Ovary (tissue), 7 donors: ENCODE measurements at regions not wholly inside any gene's neighbourhood (a gene's known extent, or its start where the extent isn't known, plus 50 kb on each side); places are given as distances from the start of the nearest gene placed in this dataset.

ENCODE experiments used
- DNase-seq, 5 donors: peaks; one replicate each; pipeline ENCODE4 v3.0.0-alpha.2; 2019 to 2020
- H3K27ac ChIP-seq, 2 donors: fragments of 200-600 bp; one replicate each; pipeline versions ENCODE4 v1.5.1 to v1.8.0; 2019 to 2022
- H3K27me3 ChIP-seq: fragments of 200-600 bp; one replicate; pipeline ENCODE4 v1.8.0; 2022
- H3K36me3 ChIP-seq: fragments of 200-600 bp; sonication (generic); one replicate; pipeline ENCODE4 v1.5.1; 2019
- H3K4me1 ChIP-seq: one replicate; pipeline ENCODE4 v1.8.1; 2013; ENCODE audit warnings: mild to moderate bottlenecking, moderate library complexity; ENCODE audit not compliant: insufficient read depth
- H3K4me3 ChIP-seq: fragments of 200-600 bp; sonication (generic); one replicate; pipeline ENCODE4 v1.5.1; 2017
- H3K9me3 ChIP-seq, 2 donors: fragments of 200-600 bp in 1 of 2; sonication (generic) in 1 of 2; one replicate each; pipeline versions ENCODE4 v1.5.1 to v1.8.1; 2013 to 2019; ENCODE audit warnings: mild to moderate bottlenecking in 1 of 2, moderate library complexity in 1 of 2
- EP300 ChIP-seq: sonication (generic); formaldehyde crosslinking; IDR thresholded peaks from one replicate; pipeline ENCODE4 v1.6.1; 2017; ENCODE audit warnings: antibody characterized with exemption
- POLR2A ChIP-seq: fragments of 450-650 bp; IDR thresholded peaks from one replicate; pipeline ENCODE4 v1.6.1; 2017; ENCODE audit warnings: antibody characterized with exemption, mild to moderate bottlenecking, moderate library complexity
- WGBS, 3 donors: extraction: QIAGEN DNeasy Blood & Tissue Kit in 1 of 3; methylation state at CpG; one replicate each; pipeline versions ENCODE4 v1.1.5 to v1.1.7; 2013 to 2017; 5-methylcytosine and 5-hydroxymethylcytosine counted together
- intact Hi-C, 4 donors: fragments of 100-400 bp; cut with DNase I; formaldehyde crosslinking; loops; one replicate each; pipeline versions ENCODE4 v1.11.0 to v1.15.1; 2022 to 2023
- TF ChIP-seq, protein P1 (sequence below), 3 donors: fragments of 450-650 bp in 2 of 3; fragments of 200-600 bp in 1 of 3; IDR thresholded peaks; one replicate each; pipeline versions ENCODE4 v1.5.1 to v1.8.0; 2016 to 2022; ENCODE audit warnings: antibody characterized with exemption in 3 of 3, mild to moderate bottlenecking in 1 of 3
- donor health status: DM: no; HTN: no; CAD: no; lungs with moderate emphysema.
- donor health status: DM: no; HTN: no; CAD: no.
- donor health status: Bipolar disorder and iron deficiency.
- donor health status: DM: no; HTN: no; CAD: no.
- donor health status: DM: yes; HTN: yes; CAD: no.

DNA sequence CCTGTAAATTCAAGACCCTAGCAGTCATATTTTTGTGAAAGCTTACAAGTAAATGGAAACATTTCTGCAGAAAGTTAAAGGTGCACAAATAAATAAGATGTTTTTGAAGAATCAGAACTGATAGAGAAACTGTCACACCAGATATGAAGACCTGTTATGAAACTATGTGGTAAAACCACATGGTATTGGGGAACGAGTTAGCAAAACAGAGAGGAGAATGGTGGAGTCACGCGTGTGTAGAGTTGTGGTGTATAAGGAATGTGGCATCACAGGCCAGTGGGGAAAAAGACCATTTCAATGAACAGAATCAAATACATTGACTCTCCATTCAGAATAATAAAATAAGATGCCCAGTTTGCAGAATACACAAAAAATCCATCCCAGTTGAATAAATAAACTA lies 477.2 kb downstream of the ICE1 start:
- intact Hi-C loops = no loop called here
- H3K27me3 ChIP-seq = no peaks in the 10 kb centered on the region
- no peaks in the 10 kb centered on the region for H3K9me3 ChIP-seq
- WGBS, 3 donors = 87 to 94% (median 93%) methylated on average over 3 of the region's 3 CpGs
- DNase-seq = no peak
- no peaks in the 10 kb centered on the region for H3K4me1 ChIP-seq
- TF ChIP-seq, protein P1, sequence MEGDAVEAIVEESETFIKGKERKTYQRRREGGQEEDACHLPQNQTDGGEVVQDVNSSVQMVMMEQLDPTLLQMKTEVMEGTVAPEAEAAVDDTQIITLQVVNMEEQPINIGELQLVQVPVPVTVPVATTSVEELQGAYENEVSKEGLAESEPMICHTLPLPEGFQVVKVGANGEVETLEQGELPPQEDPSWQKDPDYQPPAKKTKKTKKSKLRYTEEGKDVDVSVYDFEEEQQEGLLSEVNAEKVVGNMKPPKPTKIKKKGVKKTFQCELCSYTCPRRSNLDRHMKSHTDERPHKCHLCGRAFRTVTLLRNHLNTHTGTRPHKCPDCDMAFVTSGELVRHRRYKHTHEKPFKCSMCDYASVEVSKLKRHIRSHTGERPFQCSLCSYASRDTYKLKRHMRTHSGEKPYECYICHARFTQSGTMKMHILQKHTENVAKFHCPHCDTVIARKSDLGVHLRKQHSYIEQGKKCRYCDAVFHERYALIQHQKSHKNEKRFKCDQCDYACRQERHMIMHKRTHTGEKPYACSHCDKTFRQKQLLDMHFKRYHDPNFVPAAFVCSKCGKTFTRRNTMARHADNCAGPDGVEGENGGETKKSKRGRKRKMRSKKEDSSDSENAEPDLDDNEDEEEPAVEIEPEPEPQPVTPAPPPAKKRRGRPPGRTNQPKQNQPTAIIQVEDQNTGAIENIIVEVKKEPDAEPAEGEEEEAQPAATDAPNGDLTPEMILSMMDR (IDR thresholded peaks at IDR 0.05) = no peak
- no peak for TF ChIP-seq EP300
- no peak for TF ChIP-seq POLR2A
- no peak overlapping the region for H3K4me3 ChIP-seq
- H3K27ac ChIP-seq = no peak overlapping the region
- no peaks in the 10 kb centered on the region for H3K36me3 ChIP-seq

DNA sequence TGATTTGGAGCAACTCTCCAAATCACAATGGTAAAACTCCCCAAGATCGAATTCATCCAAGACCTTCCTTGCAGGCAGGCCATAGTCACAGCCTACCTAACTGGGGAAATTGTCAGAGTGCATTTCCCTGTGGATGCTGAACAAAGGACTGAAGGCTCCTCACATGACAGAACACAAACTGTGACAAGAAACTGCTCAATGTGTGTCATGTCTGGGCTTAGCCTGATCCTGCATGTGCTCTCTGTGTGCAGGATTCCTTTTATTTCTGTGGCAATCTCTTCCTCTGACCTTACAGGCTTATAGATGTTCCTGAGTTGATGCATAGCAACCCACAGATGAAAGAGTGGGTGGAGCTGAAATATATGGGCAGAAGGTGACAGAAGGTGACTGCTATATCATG lies 465.8 kb downstream of the ICE1 start:
- Histone ChIP-seq H3K27ac (no peak overlapping the region), H3K4me3 (no peak overlapping the region), H3K4me1 (no peaks in the 10 kb centered on the region), H3K27me3 (no peaks in the 10 kb centered on the region), H3K9me3 (no peaks in the 10 kb centered on the region), H3K36me3 (no peaks in the 10 kb centered on the region)
- WGBS, 3 donors = 47 to 83% (median 65%) methylated on average over 1 of the region's 1 CpG
- TF ChIP-seq EP300 = no peak
- DNase-seq = no peak
- intact Hi-C loops = loop anchor here in 1 of 4 donors (10.0 kb wide), 1 partner anchor 393 kb away; no protein-coding TSS in a partner anchor

DNA sequence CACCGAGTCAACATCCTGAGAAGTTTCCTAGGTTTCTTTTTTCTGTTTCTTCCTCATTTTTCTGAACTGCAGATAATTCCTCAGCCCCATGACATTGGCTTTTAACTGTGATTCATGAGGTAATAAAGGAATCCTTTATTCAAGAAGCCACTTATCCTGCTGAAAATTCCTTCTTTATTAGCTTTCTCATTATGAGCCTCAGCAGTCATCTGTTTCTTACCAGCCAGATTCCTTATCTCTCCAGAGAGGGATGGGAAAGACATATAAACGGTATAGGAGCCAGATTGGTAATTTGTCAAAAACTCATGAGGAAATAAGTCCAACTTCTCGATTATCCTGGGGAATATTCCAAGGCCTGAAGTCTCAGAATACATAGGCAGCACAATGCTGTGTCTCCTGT lies 465.4 kb downstream of the ICE1 start:
- Histone ChIP-seq H3K4me1 (no peaks in the 10 kb centered on the region), H3K9me3 (no peaks in the 10 kb centered on the region), H3K36me3 (no peaks in the 10 kb centered on the region), H3K27ac (no peak overlapping the region), H3K27me3 (no peaks in the 10 kb centered on the region), H3K4me3 (no peak overlapping the region)
- DNase-seq = no peak
- intact Hi-C loops = loop anchor here in 1 of 4 donors (10.0 kb wide), 1 partner anchor 393 kb away; no protein-coding TSS in a partner anchor
- TF ChIP-seq EP300 (no peak), POLR2A (no peak)
- TF ChIP-seq, protein P1 (IDR thresholded peaks at IDR 0.05) = no peak
- 17 to 24% (median 22%) methylated on average over 3 of the region's 3 CpGs for WGBS, 3 donors

DNA sequence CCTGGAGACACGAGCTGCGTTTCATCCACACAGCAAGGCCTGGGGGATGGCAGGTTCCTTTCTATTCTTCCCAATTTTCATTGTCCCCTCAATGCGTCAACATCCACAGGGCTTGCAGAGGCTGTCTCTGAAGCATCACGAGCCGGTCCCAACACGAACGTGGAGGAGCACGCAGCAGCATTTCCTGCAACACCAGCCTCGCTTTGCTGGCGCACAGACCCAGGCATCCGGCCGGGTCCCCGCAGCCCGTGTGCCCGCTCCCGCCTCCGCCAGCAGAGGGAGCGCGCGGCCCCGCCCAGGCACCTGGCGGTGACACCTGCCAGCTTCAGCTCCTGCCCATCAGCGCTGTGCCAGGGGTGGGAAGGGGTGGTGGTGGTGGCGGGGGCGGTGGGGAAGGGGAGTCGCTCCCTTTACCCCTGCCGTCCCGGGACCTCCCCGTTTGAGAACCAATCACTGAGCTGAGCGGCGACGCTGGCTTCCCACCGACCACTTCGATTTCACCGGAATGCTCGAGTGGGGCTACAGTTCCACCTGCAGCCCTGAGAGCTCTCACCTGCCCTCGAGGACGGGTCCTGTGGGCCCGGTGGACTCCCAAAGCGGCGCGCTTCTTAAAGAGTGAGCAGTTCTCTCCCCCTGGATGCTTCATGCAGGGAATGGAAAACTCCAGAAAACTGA lies 464.5 kb downstream of the ICE1 start:
- no peaks in the 10 kb centered on the region for H3K4me1 ChIP-seq
- no peaks in the 10 kb centered on the region for H3K9me3 ChIP-seq
- DNase-seq = no peak
- H3K27ac ChIP-seq = no peak overlapping the region
- TF ChIP-seq EP300 (no peak), POLR2A (no peak)
- TF ChIP-seq, protein P1 (IDR thresholded peaks at IDR 0.05) = no peak
- H3K4me3 ChIP-seq = no peak overlapping the region
- no peaks in the 10 kb centered on the region for H3K36me3 ChIP-seq
- WGBS, 3 donors = 26 to 37% (median 31%) methylated on average over 38 to 42 of the region's 42 CpGs
- intact Hi-C loops = loop anchor here in 1 of 4 donors (10.0 kb wide), 1 partner anchor 392 kb away; no protein-coding TSS in a partner anchor
- no peaks in the 10 kb centered on the region for H3K27me3 ChIP-seq

GRCh38 chr5:5886353-5886752 lies 463.9 kb downstream of the ICE1 start:
- TF ChIP-seq, protein P1 (IDR thresholded peaks at IDR 0.05) = no peak
- TF ChIP-seq POLR2A (no peak), EP300 (no peak)
- H3K9me3 ChIP-seq = no peaks in the 10 kb centered on the region
- no peak overlapping the region for H3K27ac ChIP-seq
- H3K4me1 ChIP-seq = no peaks in the 10 kb centered on the region
- H3K4me3 ChIP-seq = no peak overlapping the region
- intact Hi-C loops = loop anchor here in 1 of 4 donors (10.0 kb wide), 1 partner anchor 392 kb away; no protein-coding TSS in a partner anchor
- no peak for DNase-seq
- 92 to 93% (median 93%) methylated on average over 20 of the region's 20 CpGs for WGBS, 3 donors
- no peaks in the 10 kb centered on the region for H3K27me3 ChIP-seq
- no peaks in the 10 kb centered on the region for H3K36me3 ChIP-seq
